Epithelial cell of proximal tubule (primary cell): ENCODE measurements at regions not wholly inside any gene's neighbourhood (a gene's known extent, or its start where the extent isn't known, plus 50 kb on each side); places are given as distances from the start of the nearest gene placed in this dataset.

Experiments used
- DNase-seq: peaks from one replicate; pipeline ENCODE4 v3.0.0-alpha.2; 2011; ENCODE audit warnings: low read depth
- H3K4me3 ChIP-seq: 2 replicates; pipeline ENCODE4 v1.5.1; 2011; ENCODE audit warnings: low read depth, mild to moderate bottlenecking, low read length
- TF ChIP-seq, protein P1 (sequence below): conservative IDR thresholded peaks from 2 replicates; pipeline ENCODE4 v1.5.1; 2012; ENCODE audit warnings: low read depth, mild to moderate bottlenecking, low read length

DNA sequence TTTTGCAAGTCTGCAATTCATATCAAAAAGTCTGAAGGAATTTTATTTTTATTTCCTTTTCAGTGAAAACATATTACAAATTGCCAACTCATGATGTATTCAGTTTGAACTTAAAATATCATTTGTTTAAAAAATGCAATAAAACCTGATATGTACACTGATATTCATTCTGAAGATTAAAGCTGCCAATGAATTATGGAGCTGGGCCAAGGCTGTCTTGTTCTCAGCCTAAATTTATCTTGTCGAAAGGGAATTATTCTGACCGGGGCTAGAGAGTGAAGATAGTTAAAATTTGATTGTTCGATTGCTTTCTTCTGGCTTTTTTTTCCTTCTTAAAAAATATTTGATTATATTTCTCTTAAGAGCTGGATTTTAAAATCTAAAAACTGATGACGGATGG lies 54.0 kb upstream of the RBFOX1 start:
- TF ChIP-seq, protein P1, sequence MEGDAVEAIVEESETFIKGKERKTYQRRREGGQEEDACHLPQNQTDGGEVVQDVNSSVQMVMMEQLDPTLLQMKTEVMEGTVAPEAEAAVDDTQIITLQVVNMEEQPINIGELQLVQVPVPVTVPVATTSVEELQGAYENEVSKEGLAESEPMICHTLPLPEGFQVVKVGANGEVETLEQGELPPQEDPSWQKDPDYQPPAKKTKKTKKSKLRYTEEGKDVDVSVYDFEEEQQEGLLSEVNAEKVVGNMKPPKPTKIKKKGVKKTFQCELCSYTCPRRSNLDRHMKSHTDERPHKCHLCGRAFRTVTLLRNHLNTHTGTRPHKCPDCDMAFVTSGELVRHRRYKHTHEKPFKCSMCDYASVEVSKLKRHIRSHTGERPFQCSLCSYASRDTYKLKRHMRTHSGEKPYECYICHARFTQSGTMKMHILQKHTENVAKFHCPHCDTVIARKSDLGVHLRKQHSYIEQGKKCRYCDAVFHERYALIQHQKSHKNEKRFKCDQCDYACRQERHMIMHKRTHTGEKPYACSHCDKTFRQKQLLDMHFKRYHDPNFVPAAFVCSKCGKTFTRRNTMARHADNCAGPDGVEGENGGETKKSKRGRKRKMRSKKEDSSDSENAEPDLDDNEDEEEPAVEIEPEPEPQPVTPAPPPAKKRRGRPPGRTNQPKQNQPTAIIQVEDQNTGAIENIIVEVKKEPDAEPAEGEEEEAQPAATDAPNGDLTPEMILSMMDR = no peak
- H3K4me3 ChIP-seq = no peak overlapping the region
- no peak for DNase-seq

DNA sequence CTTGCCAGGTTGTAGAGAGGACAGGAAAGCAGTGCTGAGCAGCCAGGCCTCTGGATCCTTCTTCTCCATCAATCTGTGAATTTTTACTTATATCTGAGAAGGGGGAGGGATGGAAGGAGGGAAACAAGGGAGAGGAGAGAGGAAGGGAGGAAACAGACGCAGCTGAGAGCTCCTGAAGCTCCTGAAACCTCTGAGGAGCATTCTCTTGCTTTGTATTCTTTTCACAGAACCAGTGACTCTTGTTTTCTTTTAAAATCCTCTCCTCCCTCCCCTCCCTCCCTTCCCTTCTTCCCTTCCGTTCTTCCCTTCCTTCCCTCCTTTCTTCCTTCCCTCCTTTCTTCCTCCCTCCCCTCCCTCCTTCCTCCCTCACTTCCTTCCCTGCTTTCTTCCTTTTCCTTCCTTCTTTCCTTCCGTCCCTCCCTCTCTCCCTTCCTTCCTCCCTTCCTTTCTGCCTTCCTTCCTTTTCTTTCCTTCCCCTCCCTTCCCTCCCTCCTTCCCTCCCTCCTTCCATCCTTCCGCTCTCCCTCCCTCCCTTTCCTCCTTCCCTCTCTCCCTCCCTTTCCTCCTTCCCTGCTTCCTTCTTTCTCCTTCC lies 60.0 kb upstream of the RBFOX1 start:
- TF ChIP-seq, protein P1 = no peak
- no peak overlapping the region for H3K4me3 ChIP-seq
- no peak for DNase-seq

DNA sequence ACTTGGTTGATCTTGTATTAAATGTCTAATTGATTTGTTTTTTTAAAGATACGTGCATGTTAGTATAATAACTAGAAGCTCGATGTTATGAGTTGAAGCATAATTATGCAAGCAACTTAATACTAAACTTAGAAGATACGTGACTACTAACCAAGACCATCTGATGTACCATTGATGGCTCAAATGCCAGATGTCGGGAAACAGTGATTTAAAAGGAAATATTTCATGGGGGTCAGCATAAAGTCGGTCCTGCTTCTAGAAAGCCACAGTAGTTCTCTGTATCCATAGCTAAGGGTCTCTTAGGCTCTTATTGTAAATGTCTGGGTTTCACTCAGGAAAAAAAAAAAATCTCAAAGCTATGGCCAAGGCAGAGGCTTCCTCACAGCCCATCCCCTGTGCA lies 61.2 kb upstream of the RBFOX1 start:
- TF ChIP-seq, protein P1 = no peak
- no peak overlapping the region for H3K4me3 ChIP-seq
- no peak for DNase-seq

DNA sequence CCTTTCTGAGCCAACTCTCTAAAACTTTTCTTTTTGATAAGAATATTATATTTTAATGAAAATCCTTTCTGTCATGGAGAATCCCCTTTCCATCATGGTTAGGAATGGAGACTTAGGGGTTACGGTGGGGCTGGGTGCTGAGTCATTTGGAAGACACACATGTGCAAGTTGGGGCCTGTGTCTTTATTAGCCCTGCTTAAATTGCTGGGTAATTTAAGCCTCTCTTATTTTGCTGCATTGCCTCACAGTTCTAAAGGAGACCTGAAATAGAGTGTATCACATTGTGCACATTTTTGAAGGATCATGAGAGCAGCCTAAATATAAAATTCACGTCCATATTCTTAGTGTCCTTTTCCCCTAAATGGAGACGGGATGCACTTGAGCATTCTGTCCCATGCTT lies 61.8 kb upstream of the RBFOX1 start:
- no peak for DNase-seq
- TF ChIP-seq, protein P1 = no peak
- no peak overlapping the region for H3K4me3 ChIP-seq

DNA sequence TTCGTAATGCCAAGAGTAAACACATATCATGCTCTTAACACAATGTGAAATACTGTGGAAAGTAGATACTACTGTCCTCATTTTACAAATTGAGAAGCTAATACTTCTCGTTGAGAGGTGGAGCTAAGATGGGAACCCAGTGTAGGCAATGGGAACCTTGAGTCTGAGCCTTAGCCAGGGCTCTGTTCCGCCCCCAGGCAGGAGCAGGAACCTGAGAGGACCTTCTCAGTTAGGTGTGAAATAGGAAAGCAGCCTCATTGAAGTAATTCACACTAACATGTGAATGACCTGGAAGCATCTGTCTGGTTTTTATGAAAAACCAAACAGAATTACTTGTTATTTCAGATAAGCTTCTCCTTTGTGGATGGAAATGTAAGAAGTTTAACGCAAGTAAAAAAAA lies 62.6 kb upstream of the RBFOX1 start:
- H3K4me3 ChIP-seq = no peak overlapping the region
- TF ChIP-seq, protein P1 = no peak
- DNase-seq = no peak

DNA sequence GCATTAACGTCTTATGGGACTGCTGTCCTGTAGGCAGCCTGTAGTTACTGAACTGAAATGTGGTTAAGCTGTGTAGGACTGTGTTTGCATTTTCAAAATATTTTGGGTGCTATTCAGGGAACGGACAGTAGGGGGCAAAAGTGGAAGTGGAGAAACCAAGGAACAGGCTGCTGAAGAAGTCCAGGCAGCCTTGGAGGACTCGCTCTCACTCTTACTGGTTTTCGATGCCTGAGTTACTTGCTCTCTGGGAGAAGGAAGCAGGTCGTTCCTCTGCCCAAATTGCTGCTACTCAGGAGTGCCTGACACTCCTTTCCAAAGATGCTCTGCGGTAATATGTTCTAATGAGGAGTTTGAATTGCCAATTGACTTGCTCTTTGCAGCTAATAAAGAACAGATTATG lies 64.5 kb upstream of the RBFOX1 start:
- no peak for DNase-seq
- no peak overlapping the region for H3K4me3 ChIP-seq
- TF ChIP-seq, protein P1 = peak; percentile 62

DNA sequence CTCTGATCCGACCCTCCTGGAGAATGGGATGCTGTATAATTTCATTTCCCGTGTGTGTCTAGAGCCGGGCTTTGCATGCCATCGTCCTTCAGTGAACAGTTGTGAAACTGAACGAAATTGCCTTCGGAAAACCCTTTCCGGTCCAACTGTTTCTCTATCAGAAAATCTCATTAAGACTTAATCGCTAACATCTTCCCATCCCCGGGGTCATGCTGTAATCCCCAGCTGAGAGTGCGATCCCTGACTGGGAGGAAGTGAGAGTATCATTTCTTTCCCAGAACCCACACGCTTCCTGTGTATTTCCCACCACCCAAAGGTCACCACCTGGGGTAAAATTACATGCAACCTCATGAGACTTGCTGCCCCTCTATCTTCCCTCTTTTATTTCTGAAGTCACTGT lies 75.6 kb upstream of the RBFOX1 start:
- TF ChIP-seq, protein P1 = no peak
- no peak for DNase-seq
- H3K4me3 ChIP-seq = no peak overlapping the region
